SK-N-MC (cell line): ENCODE measurements at regions not wholly inside any gene's neighbourhood (a gene's known extent, or its start where the extent isn't known, plus 50 kb on each side); places are given as distances from the start of the nearest gene placed in this dataset.

Experiments used
- EZH2 ChIP-seq: fragments of 200-600 bp; sonication (generic); IDR thresholded peaks from one replicate; pipeline ENCODE4 v1.6.1; 2017; ENCODE audit warnings: antibody characterized with exemption
- FOXP2 ChIP-seq: optimal IDR thresholded peaks from 2 replicates; pipeline ENCODE3; 2011; ENCODE audit warnings: mild to moderate bottlenecking, moderate library complexity; ENCODE audit not compliant: insufficient read depth; ENCODE audit errors: extremely low read length, control extremely low read depth
- POLR2AphosphoS5 ChIP-seq: IDR thresholded peaks from 2 replicates; pipeline ENCODE4 v1.6.1; 2012; ENCODE audit warnings: mild to moderate bottlenecking, low read depth, low read length, borderline replicate concordance

- TF ChIP-seq EZH2 (no peak), POLR2AphosphoS5 (no peak), FOXP2 (no peak)
These were observed 71.2 kb upstream of the NBPF3 start for GRCh38 chr1:21368515-21369289.
